HepG2 (cell line): ENCODE measurements at regions not wholly inside any gene's neighbourhood (a gene's known extent, or its start where the extent isn't known, plus 50 kb on each side); places are given as distances from the start of the nearest gene placed in this dataset.

Experiments used
- ATAC-seq: fragments of 200-7000 bp; cut with Tn5 transposase; 3 replicates; pipeline ENCODE4 v1.9.1; 2020; ENCODE audit warnings: mild to moderate bottlenecking, moderate library complexity
- BruUV-seq: library from RNA; stranded (reverse); fragments of 400-500 nt; replicated peaks from 2 replicates; lab custom pipeline; 2021; lab: Mats Ljungman, UMichigan
- CTCF ChIA-PET: fragments of 300-600 bp; formaldehyde crosslinking; extraction: SDS; loops from one replicate; lab custom pipeline; 2021; ENCODE audit warnings: low total read pairs, inconsistent platforms, low intra/inter-chr PET ratio; lab: Yijun Ruan, JAX
- POLR2A ChIA-PET: fragments of 350-600 bp; sonication (Branson Sonifier 250); formaldehyde crosslinking; loops from one replicate; lab custom pipeline; 2020; ENCODE audit warnings: antibody characterized with exemption, inconsistent platforms; lab: Yijun Ruan, JAX
- DNase-seq: peaks from one replicate; pipeline ENCODE4 v3.0.0-alpha.2; 2015; ENCODE audit warnings: low spot score
- FAIRE-seq: peaks from 3 replicates; lab custom pipeline; 2011; peaks lifted over from hg19 to GRCh38; lab: Jason Lieb, UNC
- H2AFZ ChIP-seq: one replicate; pipeline ENCODE4 v1.6.1; 2011; ENCODE audit warnings: low read length, inconsistent platforms
- H3K27ac ChIP-seq: fragments of 300-600 bp; 3 replicates; pipeline ENCODE4 v1.8.0; 2011; ENCODE audit warnings: mixed run types, mild to moderate bottlenecking, mixed read lengths, low read length, inconsistent platforms; ENCODE audit not compliant: insufficient read depth; ENCODE audit errors: extremely low read length
- H3K27me3 ChIP-seq, 2 experiments: fragments of 200-600 bp in 1 of 2; 2 replicates in 1 of 2; 3 replicates in 1 of 2; pipeline versions ENCODE4 v1.6.0 to v1.8.0; 2011; ENCODE audit warnings: low read length in 2 of 2, mild to moderate bottlenecking in 2 of 2, moderate library complexity in 2 of 2, inconsistent platforms in 1 of 2; ENCODE audit not compliant: insufficient read depth in 2 of 2, control insufficient read depth in 1 of 2
- H3K36me3 ChIP-seq, 2 experiments: fragments of 200-600 bp in 1 of 2; replicated peaks in 1 of 2; 2 replicates in 1 of 2; 3 replicates in 1 of 2; pipeline versions ENCODE4 v1.5.1 to v1.8.0; 2011; ENCODE audit warnings: low read length in 2 of 2, inconsistent platforms in 1 of 2; ENCODE audit not compliant: insufficient read depth in 2 of 2, control insufficient read depth in 1 of 2
- H3K4me1 ChIP-seq: 2 replicates; pipeline ENCODE4 v1.5.1; 2012; ENCODE audit warnings: low read length, inconsistent platforms; ENCODE audit not compliant: insufficient read depth
- H3K4me2 ChIP-seq: 2 replicates; pipeline ENCODE4 v1.6.0; 2011; ENCODE audit warnings: low read depth, low read length, inconsistent platforms
- H3K4me3 ChIP-seq, 3 experiments: fragments of 200-600 bp in 1 of 3; sonication (generic), shearing (Covaris generic) in 1 of 3; replicated peaks in 1 of 3; 2 replicates each; pipeline ENCODE4 v1.5.1; 2011 to 2016; ENCODE audit warnings: low read length in 3 of 3, inconsistent platforms in 2 of 3, low read depth in 2 of 3, mild to moderate bottlenecking in 2 of 3, control low read depth in 1 of 3, mixed read lengths in 1 of 3; ENCODE audit not compliant: insufficient read depth in 1 of 3
- H3K79me2 ChIP-seq: one replicate; pipeline ENCODE4 v1.6.1; 2011; ENCODE audit warnings: low read length, inconsistent platforms; ENCODE audit not compliant: insufficient read depth
- H3K9ac ChIP-seq: 2 replicates; pipeline ENCODE4 v1.6.0; 2011; ENCODE audit warnings: mild to moderate bottlenecking, low read depth, low read length, inconsistent platforms; ENCODE audit not compliant: insufficient read depth
- H3K9me3 ChIP-seq: 2 replicates; pipeline ENCODE4 v1.5.1; 2012; ENCODE audit warnings: mild to moderate bottlenecking, low read length
- H4K20me1 ChIP-seq: 2 replicates; pipeline ENCODE4 v1.6.0; 2011; ENCODE audit warnings: inconsistent platforms, mild to moderate bottlenecking, low read length, moderate library complexity; ENCODE audit not compliant: insufficient read depth
- DZIP1 ChIP-seq: sonication (generic); formaldehyde crosslinking; IDR thresholded peaks from 2 replicates; pipeline ENCODE4 v1.5.0; 2020; ENCODE audit warnings: mild to moderate bottlenecking, missing genetic modification reagents
- HINFP ChIP-seq: sonication (generic); formaldehyde crosslinking; IDR thresholded peaks from 2 replicates; pipeline ENCODE4 v1.4.0; 2020; ENCODE audit warnings: low read depth, mild to moderate bottlenecking, missing genetic modification reagents
- HNRNPL ChIP-seq: fragments of 200-400 bp; formaldehyde crosslinking; IDR thresholded peaks from 2 replicates; pipeline ENCODE4 v1.6.1; 2017; ENCODE audit warnings: mild to moderate bottlenecking, low read depth, low read length
- HNRNPUL1 ChIP-seq: fragments of 200-400 bp; formaldehyde crosslinking; IDR thresholded peaks from 2 replicates; pipeline ENCODE4 v1.6.1; 2017; ENCODE audit warnings: low read depth, mild to moderate bottlenecking, low read length, moderate library complexity
- POGK ChIP-seq: sonication (generic); formaldehyde crosslinking; conservative IDR thresholded peaks from 2 replicates; pipeline ENCODE4 v1.8.0; 2022; ENCODE audit warnings: mild to moderate bottlenecking, moderate library complexity, missing genetic modification reagents
- UBTF ChIP-seq: sonication (generic); formaldehyde crosslinking; IDR thresholded peaks from 2 replicates; pipeline ENCODE4 v1.4.0; 2020; ENCODE audit warnings: mild to moderate bottlenecking, missing genetic modification reagents
- WGBS: methylation state at CpG from one replicate; pipeline ENCODE4 v1.1.6; 2017; ENCODE audit warnings: low lambda C conversion rate; 5-methylcytosine and 5-hydroxymethylcytosine counted together
- in situ Hi-C: cut with HindIII; loops from 2 replicates; pipeline ENCODE4 v1.10.0; 2017; ENCODE audit warnings: low pct_unique_long_range_greater_than_20kb; ENCODE audit not compliant: extremely low pct_ligation_motif_present
- intact Hi-C: fragments of 100-400 bp; cut with micrococcal nuclease; formaldehyde crosslinking; loops from one replicate; pipeline ENCODE4 v1.10.0; 2022; ENCODE audit not compliant: unreplicated experiment

- Histone ChIP-seq H3K9me3 (no peaks in the 10 kb centered on the region), H4K20me1 (no peaks in the 10 kb centered on the region), H3K27me3 (no peaks in the 10 kb centered on the region), H3K4me3 (no peak overlapping the region), H3K4me2 (no peak overlapping the region), H3K27ac (no peak overlapping the region), H3K36me3 (no peaks in the 10 kb centered on the region), H3K79me2 (no peaks in the 10 kb centered on the region), H2AFZ (no peak overlapping the region), H3K9ac (no peak overlapping the region), H3K4me1 (peaks cover 100% of the 10 kb centered on the region)
- TF ChIP-seq HNRNPL: 0 out of 2 replicates have a peak, but pooled peaks have one; percentile 23
- TF ChIP-seq POGK (CRISPR knock-in tag): no peak
- BruUV-seq: no TSS peak
- POLR2A ChIA-PET: no interaction called here
- CTCF ChIA-PET: no interaction called here
- in situ Hi-C loops: loop anchor here (5.0 to 10.0 kb wide), 2 partner anchors 147 to 230 kb away; no protein-coding TSS in a partner anchor
- intact Hi-C loops: loop anchor here (5.0 to 10.0 kb wide), 3 partner anchors 147 to 967 kb away; no protein-coding TSS in a partner anchor
- 98% methylated on average over 7 of the region's 19 CpGs for WGBS
- no peak for FAIRE-seq
- no peak for DNase-seq
- ATAC-seq: no peak
Measured at GRCh38 chr14:100667656-100668055, 59.0 kb upstream of the DLK1 start.

- Histone ChIP-seq H4K20me1 (no peaks in the 10 kb centered on the region), H3K4me1 (peaks cover 100% of the 10 kb centered on the region), H3K4me2 (no peak overlapping the region), H2AFZ (no peak overlapping the region), H3K27me3 (no peaks in the 10 kb centered on the region), H3K9me3 (no peaks in the 10 kb centered on the region), H3K4me3 (no peak overlapping the region), H3K9ac (no peak overlapping the region), H3K27ac (no peak overlapping the region), H3K79me2 (no peaks in the 10 kb centered on the region), H3K36me3 (no peaks in the 10 kb centered on the region)
- 86% methylated on average over 2 of the region's 6 CpGs for WGBS
- BruUV-seq: no TSS peak
- ChIA-PET CTCF (no interaction called here), POLR2A (no interaction called here)
- FAIRE-seq: no peak
- peak; percentile 55 for ATAC-seq
- intact Hi-C loops: loop anchor here (5.0 to 10.0 kb wide), 3 partner anchors 146 to 966 kb away; no protein-coding TSS in a partner anchor
- DNase-seq: no peak
- in situ Hi-C loops: loop anchor here (5.0 to 10.0 kb wide), 2 partner anchors 146 to 229 kb away; no protein-coding TSS in a partner anchor
- TF ChIP-seq UBTF (CRISPR knock-in tag) (0 out of 2 replicates have a peak, but pooled peaks have one; percentile 33), DZIP1 (CRISPR knock-in tag) (no peak; the same call in 1 of the 2 replicates), HNRNPUL1 (no peak), HINFP (CRISPR knock-in tag) (0 out of 2 replicates have a peak, but pooled peaks have one; percentile 24)
Measured at GRCh38 chr14:100668352-100668751, 58.3 kb upstream of the DLK1 start.
